ENCODE measurements at regions not wholly inside any gene's neighbourhood (a gene's known extent, or its start where the extent isn't known, plus 50 kb on each side); places are given as distances from the start of the nearest gene placed in this dataset.

DNA sequence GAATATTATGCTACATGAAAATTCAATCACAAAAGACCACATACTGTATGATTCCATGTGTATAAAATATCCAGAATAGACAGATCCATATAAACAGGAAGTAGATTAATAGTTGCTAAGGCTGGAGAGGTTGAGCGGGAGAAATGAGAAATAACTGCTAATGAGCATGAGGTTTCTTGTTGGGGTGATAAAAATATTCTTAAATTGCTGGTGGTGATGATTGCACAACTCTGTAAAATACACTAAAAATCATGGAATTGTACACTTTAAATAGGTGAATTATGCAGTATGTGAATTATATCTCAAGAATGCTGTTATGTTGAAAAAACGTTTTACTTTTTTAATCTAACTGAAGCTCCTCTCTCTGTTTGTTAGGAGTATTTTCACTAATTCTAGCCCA, 101.8 kb upstream of the CREB1 start:
- no peaks in the 10 kb centered on the region for H3K4me1 ChIP-seq
- H3K9ac ChIP-seq (ENCODE audit: low read depth in 2 of 2, low read length in 2 of 2) = no peak overlapping the region
- no peaks in the 10 kb centered on the region for H3K27me3 ChIP-seq
- no peak overlapping the region for H3K27ac ChIP-seq
- DNase-seq = no peak
- H3K9me3 ChIP-seq = no peaks in the 10 kb centered on the region
- no peak overlapping the region for H3K4me3 ChIP-seq
- intact Hi-C loops (cut with DNase I) = no loop called here
- H3K36me3 ChIP-seq = no peaks in the 10 kb centered on the region
- TF ChIP-seq, protein P1, sequence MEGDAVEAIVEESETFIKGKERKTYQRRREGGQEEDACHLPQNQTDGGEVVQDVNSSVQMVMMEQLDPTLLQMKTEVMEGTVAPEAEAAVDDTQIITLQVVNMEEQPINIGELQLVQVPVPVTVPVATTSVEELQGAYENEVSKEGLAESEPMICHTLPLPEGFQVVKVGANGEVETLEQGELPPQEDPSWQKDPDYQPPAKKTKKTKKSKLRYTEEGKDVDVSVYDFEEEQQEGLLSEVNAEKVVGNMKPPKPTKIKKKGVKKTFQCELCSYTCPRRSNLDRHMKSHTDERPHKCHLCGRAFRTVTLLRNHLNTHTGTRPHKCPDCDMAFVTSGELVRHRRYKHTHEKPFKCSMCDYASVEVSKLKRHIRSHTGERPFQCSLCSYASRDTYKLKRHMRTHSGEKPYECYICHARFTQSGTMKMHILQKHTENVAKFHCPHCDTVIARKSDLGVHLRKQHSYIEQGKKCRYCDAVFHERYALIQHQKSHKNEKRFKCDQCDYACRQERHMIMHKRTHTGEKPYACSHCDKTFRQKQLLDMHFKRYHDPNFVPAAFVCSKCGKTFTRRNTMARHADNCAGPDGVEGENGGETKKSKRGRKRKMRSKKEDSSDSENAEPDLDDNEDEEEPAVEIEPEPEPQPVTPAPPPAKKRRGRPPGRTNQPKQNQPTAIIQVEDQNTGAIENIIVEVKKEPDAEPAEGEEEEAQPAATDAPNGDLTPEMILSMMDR (IDR thresholded peaks at IDR 0.05) = no peak

DNA sequence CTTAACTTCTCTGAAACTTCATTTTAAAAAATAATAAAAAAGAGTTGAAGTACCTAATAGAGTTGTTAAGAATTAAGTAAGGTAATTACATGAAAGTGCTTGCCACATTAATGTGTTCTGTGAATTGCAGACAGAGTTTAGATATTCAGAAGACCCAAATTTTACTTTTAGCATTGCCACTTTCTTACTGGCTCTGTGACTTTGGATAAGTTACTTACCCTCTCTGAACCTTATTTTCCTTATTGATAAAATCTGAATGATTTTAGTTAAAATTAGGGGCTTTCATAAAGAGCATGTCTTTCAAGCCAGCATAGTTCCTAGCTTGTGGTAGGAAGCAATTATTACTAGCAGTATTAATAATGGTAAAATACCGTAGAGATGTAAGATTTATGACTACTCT, 101.2 kb upstream of the CREB1 start:
- H3K9me3 ChIP-seq = no peaks in the 10 kb centered on the region
- intact Hi-C loops (cut with DNase I) = no loop called here
- H3K27me3 ChIP-seq = no peaks in the 10 kb centered on the region
- H3K9ac ChIP-seq (ENCODE audit: low read depth in 2 of 2, low read length in 2 of 2) = no peak overlapping the region
- H3K4me3 ChIP-seq = no peak overlapping the region
- no peak for DNase-seq
- H3K36me3 ChIP-seq = no peaks in the 10 kb centered on the region
- TF ChIP-seq, protein P1 (IDR thresholded peaks at IDR 0.05) = no peak
- H3K4me1 ChIP-seq = no peaks in the 10 kb centered on the region
- H3K27ac ChIP-seq = no peak overlapping the region

DNA sequence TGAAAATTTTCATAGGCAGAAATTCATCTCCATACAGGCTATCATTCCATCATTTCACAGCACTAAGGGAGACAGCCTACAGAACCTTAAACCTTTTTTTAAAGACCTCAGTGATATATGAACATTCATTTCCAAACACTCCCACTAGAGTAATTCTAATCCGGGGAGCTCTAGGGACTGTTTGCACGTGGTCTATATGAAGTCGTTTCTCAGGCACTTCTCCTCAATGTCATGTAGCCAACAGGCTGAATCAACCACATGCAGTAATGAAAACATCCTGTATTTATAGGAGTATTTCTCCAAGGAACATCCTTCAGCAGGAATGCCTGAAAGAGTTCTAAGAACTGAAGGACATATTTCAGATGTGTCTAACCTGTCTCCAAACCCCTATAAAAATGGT, 97.3 kb upstream of the CREB1 start:
- intact Hi-C loops (cut with DNase I) = no loop called here
- Histone ChIP-seq H3K9ac (ENCODE audit: low read depth in 2 of 2, low read length in 2 of 2) (no peak overlapping the region), H3K4me3 (no peak overlapping the region), H3K27me3 (no peaks in the 10 kb centered on the region), H3K36me3 (no peaks in the 10 kb centered on the region), H3K4me1 (no peaks in the 10 kb centered on the region), H3K27ac (no peak overlapping the region), H3K9me3 (no peaks in the 10 kb centered on the region)
- DNase-seq = no peak
- TF ChIP-seq, protein P1 (IDR thresholded peaks at IDR 0.05) = no peak

DNA sequence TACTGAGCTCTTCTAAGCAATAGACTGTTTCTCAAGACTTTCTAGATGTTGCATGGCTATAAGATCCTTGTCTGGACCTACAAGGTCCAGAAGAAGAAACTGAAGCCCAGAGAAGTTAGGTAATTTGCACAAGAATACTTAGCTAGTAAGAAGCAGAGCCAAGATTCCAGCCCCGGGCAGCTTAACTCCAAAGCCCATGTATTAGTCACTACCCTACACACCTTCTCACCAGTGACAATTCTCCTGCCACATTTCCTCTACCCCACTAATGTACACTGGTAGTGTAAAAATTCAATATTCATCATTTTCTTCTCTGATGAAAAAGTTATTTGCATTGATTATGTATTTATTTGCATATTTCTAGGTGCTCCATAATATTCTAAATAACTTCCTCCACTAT, 95.5 kb upstream of the CREB1 start:
- intact Hi-C loops (cut with DNase I) = no loop called here
- H3K4me3 ChIP-seq = no peak overlapping the region
- H3K27me3 ChIP-seq = no peaks in the 10 kb centered on the region
- H3K9me3 ChIP-seq = no peaks in the 10 kb centered on the region
- no peak overlapping the region for H3K9ac ChIP-seq (ENCODE audit: low read depth in 2 of 2, low read length in 2 of 2)
- no peaks in the 10 kb centered on the region for H3K36me3 ChIP-seq
- H3K27ac ChIP-seq = no peak overlapping the region
- TF ChIP-seq, protein P1 (IDR thresholded peaks at IDR 0.05) = no peak
- no peak for DNase-seq
- no peaks in the 10 kb centered on the region for H3K4me1 ChIP-seq

DNA sequence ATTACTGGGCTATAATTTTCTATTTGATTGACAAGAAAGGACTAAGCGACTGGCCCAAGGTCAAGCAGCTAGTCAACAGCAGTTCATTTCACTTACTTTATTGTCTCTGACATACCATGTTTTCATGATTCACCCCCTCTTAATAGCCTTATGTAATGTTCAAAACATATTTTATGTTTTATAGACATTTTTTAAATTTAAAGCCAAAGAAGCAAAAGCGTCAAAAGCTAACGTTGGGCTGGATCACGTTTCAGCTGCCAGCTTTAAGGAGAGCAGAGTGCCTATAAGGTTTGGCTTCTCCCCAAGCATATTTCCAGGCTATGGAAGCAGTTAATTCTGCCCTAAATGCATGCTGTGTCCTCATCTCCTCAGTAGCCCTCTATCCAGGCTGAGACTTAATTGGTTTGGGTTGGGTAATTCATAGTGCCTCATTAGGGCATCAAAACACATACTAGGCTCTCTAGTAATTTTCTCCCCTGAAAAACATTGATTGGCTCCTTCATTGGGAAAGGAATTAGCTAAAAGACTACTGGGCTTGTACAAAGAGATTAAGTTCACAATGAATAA, 94.8 kb upstream of the CREB1 start:
- Histone ChIP-seq H3K4me3 (no peak overlapping the region), H3K9ac (ENCODE audit: low read depth in 2 of 2, low read length in 2 of 2) (no peak overlapping the region), H3K4me1 (no peaks in the 10 kb centered on the region), H3K9me3 (no peaks in the 10 kb centered on the region), H3K27me3 (no peaks in the 10 kb centered on the region), H3K27ac (no peak overlapping the region), H3K36me3 (no peaks in the 10 kb centered on the region)
- TF ChIP-seq, protein P1 (IDR thresholded peaks at IDR 0.05) = no peak
- intact Hi-C loops (cut with DNase I) = no loop called here
- no peak for DNase-seq
